WTC11 (cell line): ENCODE measurements at regions not wholly inside any gene's neighbourhood (a gene's known extent, or its start where the extent isn't known, plus 50 kb on each side); places are given as distances from the start of the nearest gene placed in this dataset.

ENCODE experiments used
- ATAC-seq: fragments of 200-7000 bp; cut with Tn5 transposase; 2 replicates; pipeline ENCODE4 v1.10.0; 2021; ENCODE audit warnings: mild to moderate bottlenecking, moderate library complexity
- CTCF ChIA-PET: fragments of 300-600 bp; sonication (Branson Sonifier 250); formaldehyde crosslinking; loops from one replicate; lab custom pipeline; 2021; ENCODE audit warnings: antibody characterized with exemption; lab: Charles Lee
- POLR2A ChIA-PET: fragments of 350-600 bp; sonication (Branson Sonifier 250); formaldehyde crosslinking; loops from one replicate; lab custom pipeline; 2021; ENCODE audit warnings: antibody characterized with exemption; lab: Charles Lee
- DNase-seq: peaks from one replicate; pipeline ENCODE4 v3.0.0; 2021; ENCODE audit warnings: low spot score
- H3K27ac Mint-ChIP-seq: 2 replicates; pipeline ENCODE4 v1.8.0; 2021; ENCODE audit warnings: mixed read lengths
- H3K27me3 Mint-ChIP-seq: 2 replicates; pipeline ENCODE4 v1.8.0; 2021; ENCODE audit warnings: low read depth, mild to moderate bottlenecking, moderate library complexity, mixed read lengths
- H3K36me3 Mint-ChIP-seq: 2 replicates; pipeline ENCODE4 v1.8.0; 2021; ENCODE audit warnings: mixed read lengths
- H3K4me1 Mint-ChIP-seq: 2 replicates; pipeline ENCODE4 v1.8.0; 2022; ENCODE audit warnings: mixed read lengths
- H3K4me3 Mint-ChIP-seq: 2 replicates; pipeline ENCODE4 v1.8.0; 2021; ENCODE audit warnings: mild to moderate bottlenecking, moderate library complexity, mixed read lengths
- H3K9me3 Mint-ChIP-seq: 2 replicates; pipeline ENCODE4 v1.8.0; 2021; ENCODE audit warnings: mixed read lengths
- AR ChIP-seq: fragments of 250-450 bp; sonication (Bioruptor Pico); IDR thresholded peaks from 2 replicates; pipeline ENCODE4 v1.9.0; 2021; ENCODE audit warnings: mild to moderate bottlenecking
- CBFB ChIP-seq: sonication (generic); formaldehyde crosslinking; IDR thresholded peaks from 2 replicates; pipeline ENCODE4 v1.8.1; 2022; ENCODE audit warnings: mild to moderate bottlenecking, low read depth, missing genetic modification reagents
- CDX4 ChIP-seq: fragments of 250-450 bp; sonication (Bioruptor Pico); IDR thresholded peaks from 2 replicates; pipeline ENCODE4 v1.9.0; 2021; ENCODE audit warnings: moderate library complexity, mild to moderate bottlenecking, inconsistent platforms, borderline replicate concordance
- E2F4 ChIP-seq: sonication (generic); formaldehyde crosslinking; IDR thresholded peaks from 2 replicates; pipeline ENCODE4 v1.8.1; 2022; ENCODE audit warnings: low read depth, mild to moderate bottlenecking, moderate library complexity, missing genetic modification reagents, borderline replicate concordance
- E2F5 ChIP-seq: sonication (generic); formaldehyde crosslinking; IDR thresholded peaks from 2 replicates; pipeline ENCODE4 v1.8.1; 2022; ENCODE audit warnings: mild to moderate bottlenecking, moderate library complexity, missing genetic modification reagents
- ESRRA ChIP-seq: sonication (generic); formaldehyde crosslinking; IDR thresholded peaks from 2 replicates; pipeline ENCODE4 v1.8.1; 2022; ENCODE audit warnings: mild to moderate bottlenecking, missing genetic modification reagents, borderline replicate concordance
- HMGA2 ChIP-seq: fragments of 250-450 bp; sonication (Bioruptor Pico); IDR thresholded peaks from 2 replicates; pipeline ENCODE4 v1.4.0; 2021; ENCODE audit warnings: mild to moderate bottlenecking, moderate library complexity
- JUN ChIP-seq: sonication (generic); formaldehyde crosslinking; IDR thresholded peaks from 2 replicates; pipeline ENCODE4 v1.8.0; 2023; ENCODE audit warnings: mild to moderate bottlenecking, missing genetic modification reagents
- NFE2L1 ChIP-seq: sonication (generic); formaldehyde crosslinking; IDR thresholded peaks from 2 replicates; pipeline ENCODE4 v1.8.1; 2023; ENCODE audit warnings: missing genetic modification reagents
- NR2C2 ChIP-seq: sonication (generic); formaldehyde crosslinking; IDR thresholded peaks from 2 replicates; pipeline ENCODE4 v1.8.0; 2022; ENCODE audit warnings: mild to moderate bottlenecking, missing genetic modification reagents
- PRRX2 ChIP-seq: fragments of 250-450 bp; sonication (Bioruptor Pico); IDR thresholded peaks from 2 replicates; pipeline ENCODE4 v1.8.0; 2021; ENCODE audit warnings: mild to moderate bottlenecking
- TEAD1 ChIP-seq: sonication (generic); formaldehyde crosslinking; IDR thresholded peaks from 2 replicates; pipeline ENCODE4 v1.8.0; 2022; ENCODE audit warnings: mild to moderate bottlenecking, missing genetic modification reagents
- TP53 ChIP-seq: sonication (generic); formaldehyde crosslinking; IDR thresholded peaks from 2 replicates; pipeline ENCODE4 v1.8.1; 2023; ENCODE audit warnings: mild to moderate bottlenecking, missing genetic modification reagents
- USF1 ChIP-seq: sonication (generic); formaldehyde crosslinking; IDR thresholded peaks from 2 replicates; pipeline ENCODE4 v1.8.0; 2022; ENCODE audit warnings: mild to moderate bottlenecking, missing genetic modification reagents
- ZNF281 ChIP-seq: sonication (generic); formaldehyde crosslinking; IDR thresholded peaks from 2 replicates; pipeline ENCODE4 v1.8.0; 2023; ENCODE audit warnings: mild to moderate bottlenecking, missing genetic modification reagents
- ZNF317 ChIP-seq: sonication (generic); formaldehyde crosslinking; IDR thresholded peaks from 2 replicates; pipeline ENCODE4 v1.8.1; 2023; ENCODE audit warnings: low read depth, mild to moderate bottlenecking, moderate library complexity, missing genetic modification reagents, borderline replicate concordance
- ZNF396 ChIP-seq: fragments of 250-450 bp; sonication (Bioruptor Pico); IDR thresholded peaks from 2 replicates; pipeline ENCODE4 v1.8.0; 2021; ENCODE audit warnings: mild to moderate bottlenecking, moderate library complexity, borderline replicate concordance
- ZNF416 ChIP-seq: fragments of 250-450 bp; sonication (Bioruptor Pico); IDR thresholded peaks from 2 replicates; pipeline ENCODE4 v1.9.0; 2021; ENCODE audit warnings: mild to moderate bottlenecking, inconsistent platforms
- ZNF425 ChIP-seq: fragments of 250-450 bp; sonication (Bioruptor Pico); conservative IDR thresholded peaks from 2 replicates; pipeline ENCODE4 v1.9.0; 2021; ENCODE audit warnings: mild to moderate bottlenecking

- no peak for TF ChIP-seq ZNF425 (CRISPR knock-in tag)
- TF ChIP-seq CBFB, result no peak
Measured at GRCh38 chr2:174016447-174016846, 51.3 kb upstream of the SP3 start (continued).

- peaks cover 3% of the 10 kb centered on the region; the same call in 1 of the 2 replicates for H3K9me3 Mint-ChIP-seq
- ChIA-PET POLR2A (no interaction called here), CTCF (interaction anchor here (1.2 to 1.8 kb wide), 3 partner anchors 23 to 63 kb away, joined by 3 to 6 read pairs (median 4); no protein-coding TSS in a partner anchor)
- TF ChIP-seq JUN (CRISPR knock-in tag), result no peak
- no peak for TF ChIP-seq NFE2L1
- no peak for TF ChIP-seq USF1
- TF ChIP-seq HMGA2, result no peak
- TF ChIP-seq TP53 (CRISPR knock-in tag), result no peak
- TF ChIP-seq CBFB, result no peak
- TF ChIP-seq ZNF396 (CRISPR knock-in tag), result no peak
- TF ChIP-seq ZNF317, result no peak
- TF ChIP-seq E2F5 (CRISPR knock-in tag), result no peak
- no peak for TF ChIP-seq ZNF416 (CRISPR knock-in tag)
- no peak for TF ChIP-seq E2F4
- no peak for TF ChIP-seq CDX4 (CRISPR knock-in tag)
- no peak for TF ChIP-seq ESRRA (CRISPR knock-in tag)
- no peak for TF ChIP-seq ZNF281 (CRISPR knock-in tag)
- TF ChIP-seq PRRX2, result no peak
- no peak for TF ChIP-seq NR2C2 (CRISPR knock-in tag)
- no peak for TF ChIP-seq AR (CRISPR knock-in tag)
- no peak for TF ChIP-seq TEAD1 (CRISPR knock-in tag)
- TF ChIP-seq, all 79 proteins: peak for 0
- Mint-ChIP-seq H3K4me3 (no peak overlapping the region), H3K4me1 (peaks cover 31% of the 10 kb centered on the region), H3K27ac (no peak overlapping the region), H3K27me3 (peaks cover 14% of the 10 kb centered on the region), H3K36me3 (no peaks in the 10 kb centered on the region)
- DNase-seq, result no peak
- no peak for ATAC-seq
Measured at GRCh38 chr2:174015428-174015827, 50.3 kb upstream of the SP3 start.
